ENCODE measurements at regions not wholly inside any gene's neighbourhood (a gene's known extent, or its start where the extent isn't known, plus 50 kb on each side); places are given as distances from the start of the nearest gene placed in this dataset.

DNA sequence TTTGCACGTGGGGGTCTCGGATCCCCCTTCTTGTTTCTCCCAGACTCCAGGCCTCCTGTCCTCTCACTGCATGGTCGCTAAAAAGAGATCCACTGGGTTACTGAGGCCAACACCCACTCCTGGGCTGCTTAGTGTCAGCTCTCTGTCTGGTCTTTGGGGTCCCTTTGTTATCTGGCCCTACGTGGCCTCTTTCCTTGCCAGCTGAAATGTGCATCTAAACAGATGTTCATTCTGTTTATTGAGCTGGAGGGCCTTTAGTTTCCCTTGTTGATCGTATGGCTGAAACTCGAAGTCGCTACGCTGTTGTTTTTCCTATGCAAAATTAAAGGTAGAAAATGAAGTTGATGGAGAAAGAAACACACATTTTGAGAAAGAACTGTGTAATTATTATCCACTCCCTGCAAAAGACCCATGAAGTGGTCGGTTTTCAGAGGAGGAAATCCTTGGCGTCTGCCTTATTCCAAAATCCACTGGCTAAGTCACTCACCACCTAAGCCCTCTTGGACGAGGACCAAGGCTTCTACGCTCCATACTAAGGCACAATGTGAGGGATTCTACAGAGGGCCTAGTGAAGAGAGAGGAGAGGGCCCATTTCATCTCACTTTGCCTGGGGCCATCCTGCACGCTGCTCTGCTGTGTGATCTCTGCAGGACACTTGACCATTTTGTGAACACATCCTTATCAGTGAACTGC lies 105.3 kb downstream of the GLI2 start:
- TF ChIP-seq, protein P1, sequence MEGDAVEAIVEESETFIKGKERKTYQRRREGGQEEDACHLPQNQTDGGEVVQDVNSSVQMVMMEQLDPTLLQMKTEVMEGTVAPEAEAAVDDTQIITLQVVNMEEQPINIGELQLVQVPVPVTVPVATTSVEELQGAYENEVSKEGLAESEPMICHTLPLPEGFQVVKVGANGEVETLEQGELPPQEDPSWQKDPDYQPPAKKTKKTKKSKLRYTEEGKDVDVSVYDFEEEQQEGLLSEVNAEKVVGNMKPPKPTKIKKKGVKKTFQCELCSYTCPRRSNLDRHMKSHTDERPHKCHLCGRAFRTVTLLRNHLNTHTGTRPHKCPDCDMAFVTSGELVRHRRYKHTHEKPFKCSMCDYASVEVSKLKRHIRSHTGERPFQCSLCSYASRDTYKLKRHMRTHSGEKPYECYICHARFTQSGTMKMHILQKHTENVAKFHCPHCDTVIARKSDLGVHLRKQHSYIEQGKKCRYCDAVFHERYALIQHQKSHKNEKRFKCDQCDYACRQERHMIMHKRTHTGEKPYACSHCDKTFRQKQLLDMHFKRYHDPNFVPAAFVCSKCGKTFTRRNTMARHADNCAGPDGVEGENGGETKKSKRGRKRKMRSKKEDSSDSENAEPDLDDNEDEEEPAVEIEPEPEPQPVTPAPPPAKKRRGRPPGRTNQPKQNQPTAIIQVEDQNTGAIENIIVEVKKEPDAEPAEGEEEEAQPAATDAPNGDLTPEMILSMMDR (IDR thresholded peaks at IDR 0.05), result no peak
- TF ChIP-seq POLR2A (IDR thresholded peaks at IDR 0.05), result no peak

All from ovary (tissue), 3 donors.